Activated CD4-positive, alpha-beta T cell treated with anti-CD3 and anti-CD28 coated beads, Interleukin-2, Interleukin-6, amounts not matched to agents 100 ng/mL and 50 ng/mL, durations not matched to agents 16 hours and 8 hours (primary cell): ENCODE measurements at regions not wholly inside any gene's neighbourhood (a gene's known extent, or its start where the extent isn't known, plus 50 kb on each side); places are given as distances from the start of the nearest gene placed in this dataset.

Experiments
- DNase-seq: peaks from one replicate; pipeline ENCODE4 v3.0.0-alpha.2; 2020

DNA sequence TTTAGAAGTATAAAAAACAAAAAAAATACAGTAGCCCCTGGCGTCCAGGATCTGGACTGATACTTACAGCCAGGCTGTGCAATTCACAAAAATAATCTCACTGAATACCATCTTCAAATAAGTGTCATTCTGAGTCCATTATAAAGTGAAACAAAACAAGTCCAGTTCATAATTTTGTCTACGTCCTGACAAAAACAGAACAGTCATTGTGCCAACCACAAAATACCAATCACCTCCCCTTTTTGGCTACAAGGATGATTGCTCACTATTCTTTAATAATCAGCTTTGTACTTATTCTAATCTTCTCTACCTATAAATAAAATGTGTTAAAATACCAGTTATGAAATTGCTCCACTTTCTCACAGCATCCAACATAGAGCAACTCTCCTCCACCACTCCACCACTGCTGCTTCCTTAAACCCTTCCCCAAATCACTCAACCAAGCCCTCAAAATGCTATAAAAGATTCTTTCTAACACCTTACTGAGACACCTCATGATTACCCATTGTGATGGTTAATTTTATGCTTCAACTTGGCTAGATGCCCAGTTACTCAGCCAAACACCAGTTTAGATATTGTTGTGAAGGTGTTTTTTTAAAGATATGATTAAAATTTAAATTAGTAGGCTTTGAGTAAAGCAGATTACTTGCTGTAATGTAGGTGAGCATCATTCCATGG, 479.8 kb upstream of the SEMA3A start:
- peak; percentile 2 for DNase-seq

DNA sequence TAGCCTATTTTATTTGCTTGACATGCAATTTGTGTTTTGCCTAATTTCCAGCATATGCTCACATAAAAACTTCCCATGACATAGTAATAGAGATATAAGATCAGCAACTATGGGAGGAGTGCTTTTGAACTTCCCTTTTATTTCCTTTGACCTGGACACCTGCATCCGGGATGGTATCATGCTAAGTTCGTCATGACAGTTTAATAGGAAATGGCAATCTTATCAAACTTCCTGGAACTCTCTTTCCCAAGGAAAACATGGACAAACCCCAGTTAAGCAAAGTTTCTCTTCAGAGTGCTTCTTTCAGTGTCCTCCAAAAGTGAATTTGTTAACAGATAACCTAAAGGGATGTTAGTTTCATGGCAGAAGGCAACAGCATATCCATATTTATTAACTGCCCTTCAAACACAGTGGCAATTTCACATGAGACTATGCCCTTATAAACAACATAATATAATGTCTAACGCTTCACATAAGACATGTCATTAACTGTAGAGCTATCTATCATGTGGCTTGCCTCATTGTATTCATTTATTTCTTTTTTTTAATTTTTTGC, 474.7 kb upstream of the SEMA3A start:
- no peak for DNase-seq

GRCh38 chr7:84668116-84668515, 473.5 kb upstream of the SEMA3A start:
- no peak for DNase-seq

- DNase-seq = no peak
Observed at GRCh38 chr7:84666651-84667050, 472.1 kb upstream of the SEMA3A start.

DNA sequence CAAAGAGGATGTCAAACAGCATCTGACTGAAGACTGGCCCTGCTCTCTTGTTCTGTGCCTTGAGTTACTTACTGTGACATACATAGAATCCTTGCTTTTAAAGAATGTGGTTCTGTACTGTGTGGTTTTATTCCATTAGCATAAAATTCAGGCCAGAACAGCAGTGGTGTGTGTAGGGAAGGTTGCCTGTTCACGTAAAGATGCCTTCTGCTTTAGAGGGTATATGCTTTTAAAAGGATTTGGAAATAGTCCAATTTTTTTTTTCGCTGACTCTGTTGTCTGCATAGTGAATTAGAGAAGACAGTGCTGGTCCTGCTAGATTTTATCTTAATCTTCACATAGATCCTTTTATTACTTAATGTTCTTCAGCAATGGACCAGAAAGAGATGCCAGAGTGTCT, 470.8 kb upstream of the SEMA3A start:
- no peak for DNase-seq

DNA sequence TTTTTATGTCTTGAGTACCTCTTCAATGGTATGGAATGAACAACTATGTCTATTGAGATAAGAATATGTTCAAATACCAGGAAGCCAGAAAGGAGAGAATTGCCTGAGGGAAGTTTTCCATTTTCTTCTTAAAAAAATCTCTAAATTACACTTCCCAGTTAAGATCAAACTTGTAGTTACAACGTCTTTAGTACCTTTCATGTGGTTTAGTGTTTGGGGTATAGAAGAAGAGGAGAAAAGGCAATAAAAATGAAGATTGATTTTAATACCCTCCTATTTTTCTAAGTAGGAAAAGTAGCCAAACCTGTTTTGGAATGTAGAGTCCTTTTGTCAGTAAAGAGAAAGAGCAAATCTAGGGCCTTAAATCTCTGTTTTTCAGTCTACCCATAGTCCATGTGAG, 470.0 kb upstream of the SEMA3A start:
- DNase-seq = no peak

GRCh38 chr7:84663224-84663623, 468.6 kb upstream of the SEMA3A start:
- DNase-seq = no peak

GRCh38 chr7:84658286-84658685, 463.7 kb upstream of the SEMA3A start:
- DNase-seq = no peak

- DNase-seq = no peak
Observed at GRCh38 chr7:84654273-84654672, 459.7 kb upstream of the SEMA3A start.

GRCh38 chr7:84651876-84652275, 457.3 kb upstream of the SEMA3A start:
- no peak for DNase-seq

GRCh38 chr7:84647797-84648757, 453.5 kb upstream of the SEMA3A start:
- DNase-seq = no peak

DNA sequence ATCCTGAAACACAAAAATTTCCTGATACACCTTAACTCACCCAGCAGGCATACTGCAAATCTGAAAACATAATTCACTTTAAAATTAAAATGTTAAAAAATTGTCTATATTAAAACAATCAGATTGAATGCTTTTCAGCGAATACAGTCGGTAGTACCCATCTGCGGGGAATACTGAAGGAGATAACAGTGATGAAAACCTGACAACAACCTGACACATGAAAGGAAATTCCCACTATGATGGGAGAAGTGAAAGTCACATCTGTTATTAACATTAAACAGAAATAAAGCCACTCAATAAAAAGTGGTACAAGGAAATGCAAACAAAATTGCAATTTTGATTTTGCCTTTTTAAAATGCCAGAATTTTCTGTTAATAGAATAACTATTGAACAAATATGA, 448.0 kb upstream of the SEMA3A start:
- DNase-seq = no peak

DNA sequence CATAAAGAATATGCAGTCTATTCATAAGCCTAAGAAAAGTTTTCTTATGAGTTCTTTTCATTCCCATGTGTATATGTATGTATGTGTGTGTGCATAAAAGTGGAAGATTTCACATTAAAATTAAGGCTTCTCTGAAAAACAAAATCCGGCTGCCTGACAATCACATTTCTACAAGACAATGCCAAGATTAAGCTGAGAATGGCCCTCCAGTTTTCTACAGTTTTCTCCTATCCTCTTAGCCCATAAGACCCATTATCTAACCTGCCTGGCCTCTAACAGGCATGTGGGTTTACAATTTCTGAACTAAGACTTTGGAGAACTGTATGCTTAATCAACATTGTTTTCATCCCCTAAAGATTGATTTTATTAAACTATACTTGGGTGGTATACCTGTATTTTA, 446.0 kb upstream of the SEMA3A start:
- DNase-seq = no peak

GRCh38 chr7:84638339-84638697, 443.7 kb upstream of the SEMA3A start:
- DNase-seq = no peak

DNA sequence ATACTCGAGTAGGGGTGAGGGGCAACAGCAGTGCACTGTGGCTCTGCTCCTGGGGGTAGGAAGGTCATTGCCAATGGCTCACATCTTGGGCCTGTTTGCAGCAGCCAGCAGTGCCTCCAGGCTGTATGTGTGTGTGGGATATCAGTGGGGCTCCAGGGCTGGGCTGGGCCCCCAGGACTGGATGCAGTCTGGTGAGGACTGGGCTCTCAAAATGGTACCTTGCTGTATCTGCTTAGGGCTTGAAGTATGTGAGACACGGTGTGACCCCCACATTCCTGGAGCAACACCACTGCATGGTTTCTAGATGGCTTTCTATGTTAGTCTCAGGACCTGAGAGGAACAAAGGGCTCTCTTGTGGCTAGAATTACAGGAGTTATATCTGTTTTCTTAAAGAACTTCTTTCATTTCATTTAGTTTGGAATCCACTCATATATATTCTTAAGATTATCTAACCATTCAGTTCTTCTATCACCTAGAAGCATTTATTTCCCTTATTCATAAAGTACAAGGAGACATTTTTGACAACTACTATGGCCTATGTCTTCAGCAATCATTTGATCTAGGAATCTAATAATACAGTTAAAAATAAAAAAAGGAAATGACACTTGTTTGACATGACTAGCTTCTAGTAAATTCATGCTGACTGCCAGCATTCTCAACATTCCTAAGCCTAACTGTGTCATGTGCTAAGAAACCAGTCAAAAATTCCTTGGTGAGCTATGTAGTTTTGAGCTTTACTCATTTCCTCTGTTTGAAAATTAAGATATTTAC, 443.2 kb upstream of the SEMA3A start:
- no peak for DNase-seq

DNA sequence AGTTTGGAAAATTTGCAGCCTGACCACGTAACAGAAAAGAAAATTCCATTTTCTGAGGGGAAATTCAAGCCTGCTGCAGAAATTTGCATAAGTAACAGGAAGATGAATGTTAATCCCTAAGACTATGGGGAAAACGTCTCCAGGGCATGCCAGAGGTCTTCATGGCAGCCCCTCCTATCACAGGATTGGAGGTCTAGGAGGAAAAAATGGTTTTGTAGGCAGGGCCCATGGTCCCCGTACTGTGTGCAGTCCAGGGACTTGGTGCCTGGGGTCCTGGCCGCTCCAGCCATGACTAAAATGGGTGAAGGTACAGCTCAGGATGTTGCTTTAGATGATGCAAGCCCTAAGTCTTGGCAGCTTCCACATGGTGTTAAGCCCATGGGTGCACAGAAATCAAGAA, 437.3 kb upstream of the SEMA3A start:
- no peak for DNase-seq

DNA sequence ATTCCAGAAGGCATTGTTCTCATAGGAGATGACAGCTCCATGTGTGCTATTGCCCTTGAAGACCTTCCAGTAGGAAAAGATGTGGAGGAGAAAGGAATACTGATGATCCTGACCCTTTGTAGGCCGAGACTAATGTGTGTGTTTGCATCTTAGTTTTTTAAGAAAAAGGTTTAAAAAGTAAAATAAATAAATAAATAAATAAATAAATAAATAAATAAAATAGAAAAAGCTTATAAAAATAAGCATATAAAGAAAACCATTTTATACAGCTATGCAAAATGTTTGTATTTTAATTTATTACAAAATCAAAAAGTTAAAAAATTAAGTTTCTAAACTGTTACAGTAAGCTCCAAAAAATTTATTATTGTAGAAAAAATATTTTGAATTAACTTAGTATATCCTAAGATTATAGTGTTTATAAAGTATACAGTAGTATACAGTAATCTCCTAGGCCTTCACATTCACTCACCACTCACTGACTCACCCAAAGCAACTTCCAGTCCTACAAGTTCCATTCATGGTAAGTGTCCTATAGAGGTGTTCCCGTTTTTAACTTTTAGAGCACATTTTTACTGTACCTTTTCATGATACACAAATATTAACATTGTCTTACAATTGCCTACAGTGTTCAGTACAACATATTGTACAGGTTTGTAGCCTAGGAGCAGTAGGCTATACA, 435.2 kb upstream of the SEMA3A start:
- DNase-seq = no peak

DNA sequence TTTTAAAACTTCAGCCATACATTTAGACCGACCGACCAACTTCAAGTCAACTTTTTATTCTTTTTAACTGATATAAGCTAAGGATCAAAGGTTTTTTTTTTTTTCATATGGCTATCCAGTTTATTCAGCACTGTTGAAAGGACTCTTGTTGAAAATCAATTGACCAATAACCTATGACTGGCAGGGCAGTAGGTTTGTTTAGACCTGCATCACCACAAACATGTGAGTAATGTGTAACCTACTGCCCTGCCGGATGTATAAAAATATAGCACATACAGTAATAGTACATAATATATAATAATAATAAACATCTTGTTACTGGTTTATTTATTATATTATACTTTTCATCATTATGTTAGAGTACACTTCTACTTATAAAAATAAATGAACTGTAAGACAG, 434.6 kb upstream of the SEMA3A start:
- no peak for DNase-seq

- no peak for DNase-seq
Observed at GRCh38 chr7:84627250-84627649, 432.7 kb upstream of the SEMA3A start.

- no peak for DNase-seq
Observed at GRCh38 chr7:84624927-84625326, 430.3 kb upstream of the SEMA3A start.

DNA sequence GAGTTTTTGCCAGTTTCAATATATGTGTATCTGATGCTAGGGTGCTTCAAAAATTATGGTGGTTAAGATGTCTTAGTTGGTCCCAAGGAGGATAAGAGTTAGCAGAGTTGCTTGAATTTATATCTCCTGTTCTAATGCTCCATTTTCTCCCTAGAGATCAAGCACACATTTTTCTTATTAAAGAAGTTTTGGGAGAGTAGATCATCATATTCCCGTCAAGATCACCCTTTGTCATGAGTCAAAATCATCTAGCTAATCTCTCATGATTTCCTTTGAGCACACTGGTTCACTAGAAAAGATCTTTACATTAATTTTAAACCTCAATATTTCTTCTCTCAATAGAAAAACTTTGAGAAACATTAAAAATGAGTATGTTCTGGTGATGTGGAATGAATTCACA, 429.9 kb upstream of the SEMA3A start:
- DNase-seq = no peak

GRCh38 chr7:84617265-84618030, 422.9 kb upstream of the SEMA3A start:
- no peak for DNase-seq
